ENCODE measurements at regions not wholly inside any gene's neighbourhood (a gene's known extent, or its start where the extent isn't known, plus 50 kb on each side); places are given as distances from the start of the nearest gene placed in this dataset.

GRCh38 chr3:16048435-16049318 is 125.8 kb upstream of the GALNT15 start:
- no peak overlapping the region for H3K4me3 Mint-ChIP-seq
- POLR2A ChIA-PET: interaction anchor here (0.8 to 1.5 kb wide), 4 partner anchors 10 to 202 kb away, joined by 3 to 5 read pairs (median 3); no protein-coding TSS in a partner anchor
- ATAC-seq: peak; percentile 95

GRCh38 chr3:16050641-16051467 is 123.6 kb upstream of the GALNT15 start:
- ATAC-seq: no peak
- POLR2A ChIA-PET: interaction anchor here (0.5 kb wide), 1 partner anchor 16 kb away, joined by 3 read pairs; no protein-coding TSS in a partner anchor
- no peak overlapping the region for H3K4me3 Mint-ChIP-seq

More at GRCh38 chr3:16048435-16049318, 125.8 kb upstream of the GALNT15 start:
- Mint-ChIP-seq H3K9me3 (no peaks in the 10 kb centered on the region), H3K36me3 (ENCODE audit: low read depth) (no peaks in the 10 kb centered on the region), H3K4me1 (ENCODE audit: low read depth) (peaks cover 2% of the 10 kb centered on the region), H3K27me3 (no peaks in the 10 kb centered on the region), H3K27ac (no peak overlapping the region)
- peak; percentile 79 for TF ChIP-seq CTCF (IDR thresholded peaks at IDR 0.05)
- DNase-seq: peak; percentile 68
- CTCF ChIA-PET: interaction anchor here (0.7 to 6.9 kb wide), 46 partner anchors 9 to 503 kb away, joined by 3 to 56 read pairs (median 4); partner anchors contain the start of genes DPH3, GALNT15 and OXNAD1
- intact Hi-C loops (cut with micrococcal nuclease): loop anchor here (1.0 kb wide), 2 partner anchors 130 to 199 kb away; no protein-coding TSS in a partner anchor

GRCh38 chr3:16051691-16052090 is 122.8 kb upstream of the GALNT15 start:
- Mint-ChIP-seq H3K9me3 (no peaks in the 10 kb centered on the region), H3K27me3 (no peaks in the 10 kb centered on the region), H3K4me1 (ENCODE audit: low read depth) (peaks cover 2% of the 10 kb centered on the region), H3K4me3 (no peak overlapping the region), H3K36me3 (ENCODE audit: low read depth) (no peaks in the 10 kb centered on the region), H3K27ac (no peak overlapping the region)
- DNase-seq: no peak
- no peak for TF ChIP-seq CTCF (IDR thresholded peaks at IDR 0.05)
- ATAC-seq: no peak
- intact Hi-C loops (cut with micrococcal nuclease): no loop called here
- CTCF ChIA-PET: interaction anchor here (1.0 to 6.9 kb wide), 2 partner anchors 64 to 127 kb away, joined by 3 to 56 read pairs; no protein-coding TSS in a partner anchor
- POLR2A ChIA-PET: no interaction called here

More at GRCh38 chr3:16050641-16051467, 123.6 kb upstream of the GALNT15 start:
- Mint-ChIP-seq H3K4me1 (ENCODE audit: low read depth) (peaks cover 2% of the 10 kb centered on the region), H3K27ac (no peak overlapping the region), H3K9me3 (no peaks in the 10 kb centered on the region), H3K27me3 (no peaks in the 10 kb centered on the region), H3K36me3 (ENCODE audit: low read depth) (no peaks in the 10 kb centered on the region)
- CTCF ChIA-PET: interaction anchor here (1.0 to 6.9 kb wide), 8 partner anchors 9 to 201 kb away, joined by 3 to 56 read pairs (median 10); partner anchors contain the start of gene GALNT15
- no peak for TF ChIP-seq CTCF (IDR thresholded peaks at IDR 0.05)
- no peak for DNase-seq
- intact Hi-C loops (cut with micrococcal nuclease): no loop called here

- no peak for DNase-seq
These were observed 121.5 kb upstream of the GALNT15 start for GRCh38 chr3:16052964-16053363.

More at GRCh38 chr3:16052964-16053363, 121.5 kb upstream of the GALNT15 start:
- intact Hi-C loops (cut with micrococcal nuclease): no loop called here
- H3K27ac Mint-ChIP-seq: no peak overlapping the region
- no peaks in the 10 kb centered on the region for H3K36me3 Mint-ChIP-seq (ENCODE audit: low read depth)
- H3K27me3 Mint-ChIP-seq: no peaks in the 10 kb centered on the region
- no peaks in the 10 kb centered on the region for H3K9me3 Mint-ChIP-seq
- no peak for ATAC-seq
- peaks cover 2% of the 10 kb centered on the region for H3K4me1 Mint-ChIP-seq (ENCODE audit: low read depth)
- CTCF ChIA-PET: no interaction called here
- TF ChIP-seq CTCF (IDR thresholded peaks at IDR 0.05): no peak
- no peak overlapping the region for H3K4me3 Mint-ChIP-seq
- POLR2A ChIA-PET: no interaction called here
